HuH-7 (cell line): ENCODE measurements at regions not wholly inside any gene's neighbourhood (a gene's known extent, or its start where the extent isn't known, plus 50 kb on each side); places are given as distances from the start of the nearest gene placed in this dataset.

Source experiments
- DNase-seq: peaks from one replicate; pipeline ENCODE4 v3.0.0; 2011; ENCODE audit warnings: low spot score

DNA sequence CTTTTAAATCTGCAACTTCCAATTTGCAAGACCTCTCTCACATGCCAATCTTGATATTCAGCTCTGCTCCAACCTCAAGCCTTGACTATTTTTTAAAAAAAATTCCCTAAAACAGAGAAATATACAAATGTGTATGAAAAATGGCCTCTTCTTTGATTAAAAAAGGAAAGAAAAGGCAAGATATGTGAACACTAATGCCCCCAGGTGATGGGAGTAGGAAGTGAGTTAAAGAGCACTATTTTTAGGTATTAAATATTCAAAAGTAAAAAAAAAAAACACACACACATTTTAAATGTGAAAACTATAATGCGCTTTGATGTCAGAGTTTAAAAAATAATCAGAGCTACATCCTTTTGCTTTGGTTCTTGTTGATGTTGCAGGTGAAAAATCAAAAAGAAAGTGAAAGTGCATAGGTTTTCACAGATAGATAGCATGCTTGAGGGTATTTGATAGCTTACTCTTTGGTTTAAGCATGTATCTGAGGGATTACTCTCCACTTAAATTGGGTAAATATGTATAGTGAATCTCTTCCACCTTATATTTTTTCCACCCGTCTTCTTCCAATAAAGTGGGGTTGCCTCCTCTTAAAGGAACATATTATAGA, 406.0 kb upstream of the POU3F3 start:
- no peak for DNase-seq

DNA sequence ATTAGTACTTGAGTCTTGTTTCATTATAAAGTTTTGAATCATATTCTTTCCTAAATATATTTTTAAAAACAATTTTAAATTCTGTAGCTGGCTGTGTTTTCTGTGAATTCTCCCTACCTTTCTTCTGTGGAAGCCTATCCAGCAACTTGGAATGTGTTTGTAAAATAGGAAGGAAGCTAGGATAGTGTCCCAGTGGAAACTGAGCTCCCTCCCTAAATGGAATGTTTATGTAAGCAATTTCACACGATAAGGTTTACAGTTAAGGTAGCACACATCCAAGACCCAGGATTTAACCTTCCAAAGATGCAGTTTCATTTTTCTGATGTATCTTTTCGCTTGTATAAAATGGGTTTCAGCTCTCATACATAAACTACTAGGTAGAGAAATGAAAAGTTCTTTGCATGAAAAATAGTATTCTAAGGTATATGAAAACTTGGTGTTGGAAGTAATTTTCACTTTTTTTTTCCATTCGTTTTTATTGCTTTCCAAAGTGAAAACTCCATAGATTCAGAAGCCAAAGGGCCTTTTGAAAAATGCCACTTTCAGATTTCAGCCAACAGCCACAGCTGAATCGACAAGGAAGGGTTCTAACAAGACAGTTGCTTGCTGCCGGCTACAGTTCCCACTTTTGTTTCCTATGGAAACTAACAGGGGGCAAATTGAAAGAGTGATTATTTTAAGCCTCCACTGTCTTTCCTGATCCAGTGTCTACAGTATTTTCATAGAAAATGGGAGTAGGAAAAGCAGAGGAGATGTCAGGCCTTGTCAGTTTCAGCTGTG, 405.1 kb upstream of the POU3F3 start:
- no peak for DNase-seq

DNA sequence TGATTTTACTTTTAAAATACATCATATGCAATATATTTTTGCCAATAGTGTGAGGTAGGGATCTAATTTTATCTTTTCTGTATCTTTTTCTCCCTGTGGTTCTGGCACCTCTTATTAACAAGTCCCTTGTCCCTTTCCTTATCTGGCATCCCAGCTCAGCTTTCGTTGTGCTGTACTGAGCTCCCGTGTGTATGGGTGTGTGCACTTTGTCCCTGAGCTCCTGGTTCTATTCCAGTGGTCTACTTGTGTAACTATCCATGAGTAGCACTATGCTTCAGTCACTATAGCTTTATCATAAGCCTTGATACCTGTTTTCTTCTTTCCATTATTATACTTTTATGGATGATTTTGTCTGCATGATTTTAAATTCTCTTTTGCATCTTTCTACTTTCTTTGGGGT, 401.4 kb upstream of the POU3F3 start:
- no peak for DNase-seq

DNA sequence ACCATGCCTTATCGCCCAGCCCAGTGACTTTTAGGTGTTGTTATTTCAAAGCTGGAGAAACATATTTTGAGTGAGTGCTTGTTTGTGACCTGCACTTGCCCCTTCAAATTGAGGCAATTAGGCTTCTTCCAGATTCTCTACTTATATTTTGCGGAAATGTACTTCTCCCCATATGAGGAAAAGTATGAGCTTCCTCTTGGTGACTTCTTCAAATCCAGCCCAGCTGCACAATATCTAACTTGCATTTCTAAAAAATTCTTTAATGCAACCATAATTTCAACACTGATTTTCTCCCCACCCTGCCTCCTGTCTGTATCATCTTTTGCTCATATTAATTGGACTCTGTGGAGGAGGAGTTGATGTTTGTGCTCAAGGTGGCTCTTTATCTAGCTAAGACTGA, 391.2 kb upstream of the POU3F3 start:
- DNase-seq, result no peak

- no peak for DNase-seq
Measured at GRCh38 chr2:104465981-104466380, 387.9 kb upstream of the POU3F3 start.

- no peak for DNase-seq
Measured at GRCh38 chr2:104468846-104469245, 385.1 kb upstream of the POU3F3 start.

DNA sequence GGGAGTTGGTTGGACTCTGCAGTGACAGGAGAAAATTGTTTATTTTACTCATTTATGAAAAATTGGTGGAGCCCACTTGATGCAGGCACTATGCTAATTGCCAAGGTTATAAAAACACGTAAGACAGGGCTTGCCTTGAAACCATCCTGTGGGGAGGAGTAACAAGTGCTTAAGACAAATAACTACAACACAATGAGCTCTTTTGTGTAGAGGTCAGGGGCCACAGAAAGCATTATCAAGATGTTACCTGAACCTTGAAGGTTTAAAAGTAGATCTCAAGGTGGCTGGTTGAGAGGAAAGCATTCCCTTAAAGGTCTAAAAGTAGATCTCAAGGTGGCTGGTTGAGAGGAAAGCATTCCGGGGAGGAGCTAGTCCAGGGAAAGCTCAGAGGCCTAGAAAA, 381.8 kb upstream of the POU3F3 start:
- no peak for DNase-seq

DNA sequence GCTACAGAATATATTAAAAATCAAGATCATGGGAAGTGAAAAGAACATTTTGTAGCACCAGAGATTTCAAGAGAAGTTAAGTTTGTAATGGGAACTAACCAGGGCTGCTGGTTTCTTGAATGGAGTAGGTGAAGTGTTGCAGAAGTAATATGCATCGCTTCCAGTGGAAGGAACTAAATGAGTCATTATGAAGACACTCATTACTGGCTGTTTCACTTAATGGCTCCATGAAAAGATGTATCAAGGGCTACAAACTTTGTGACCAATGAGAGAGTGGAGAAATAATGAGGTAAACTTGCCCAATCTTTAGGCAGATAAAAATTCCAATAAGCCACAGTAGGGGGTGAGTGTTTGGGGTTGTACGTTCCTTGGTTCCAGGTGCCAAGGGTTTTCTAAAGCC, 380.4 kb upstream of the POU3F3 start:
- DNase-seq, result no peak

- DNase-seq, result no peak
Measured at GRCh38 chr2:104474716-104475115, 379.2 kb upstream of the POU3F3 start.

DNA sequence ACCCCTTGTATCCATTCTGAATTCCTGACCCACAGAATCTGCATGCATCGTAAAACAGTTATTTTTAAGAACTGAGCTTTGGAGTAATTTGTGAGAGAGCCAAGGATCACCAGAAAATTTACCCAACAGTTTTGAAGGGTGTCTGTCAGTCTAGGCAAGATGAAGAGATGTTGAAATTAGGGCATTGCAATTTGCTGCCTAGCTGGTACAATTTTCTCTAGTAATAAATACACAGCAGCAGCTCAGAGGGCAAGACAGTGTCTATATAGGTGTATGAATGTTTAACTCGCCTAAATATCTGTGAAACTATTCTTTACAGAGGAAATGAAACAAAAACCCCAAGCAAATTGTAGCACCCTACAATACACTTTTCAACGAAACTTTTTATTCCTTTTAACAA, 377.8 kb upstream of the POU3F3 start:
- no peak for DNase-seq

DNA sequence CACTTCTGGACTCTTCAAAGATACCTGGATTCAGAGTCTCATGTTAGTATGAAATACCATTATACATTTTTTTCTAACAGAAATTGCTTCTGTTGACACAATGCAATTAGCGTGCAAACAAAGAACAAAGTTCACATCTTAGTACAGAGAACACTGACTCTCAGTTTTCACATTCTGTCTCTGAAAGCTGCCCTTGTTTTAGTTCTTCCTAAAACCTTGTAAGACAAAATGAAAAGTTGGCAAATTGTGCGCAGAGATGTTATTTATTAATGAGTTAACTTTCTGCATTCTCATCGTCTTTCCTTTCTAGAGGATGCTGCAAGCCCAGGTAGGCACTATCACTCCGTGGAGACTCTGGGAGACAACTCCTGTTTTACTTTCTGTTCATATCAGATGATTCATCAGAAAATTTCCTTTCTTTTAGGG, 377.3 kb upstream of the POU3F3 start:
- no peak for DNase-seq

GRCh38 chr2:104481341-104481740, 372.6 kb upstream of the POU3F3 start:
- no peak for DNase-seq

GRCh38 chr2:104487366-104487765, 366.5 kb upstream of the POU3F3 start:
- DNase-seq, result no peak

DNA sequence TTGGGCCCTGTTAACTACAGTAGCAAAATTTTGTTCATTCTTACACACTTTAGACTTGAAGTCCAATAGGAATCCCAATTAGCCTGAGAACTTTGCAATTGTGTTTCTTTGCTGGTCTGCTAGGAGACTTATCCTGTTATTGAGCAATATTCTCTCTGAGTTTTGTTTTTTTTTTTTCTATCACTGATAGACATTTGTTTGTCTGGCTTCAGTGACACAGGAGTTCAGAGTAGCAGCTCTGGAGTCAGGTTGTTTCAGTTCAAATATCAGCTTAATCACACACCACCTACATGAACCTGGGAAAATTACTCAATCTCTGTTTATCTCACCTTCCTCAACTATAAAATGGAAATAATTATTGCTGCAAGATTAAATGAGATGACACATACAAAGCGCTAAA, 360.2 kb upstream of the POU3F3 start:
- DNase-seq, result no peak

- no peak for DNase-seq
Measured at GRCh38 chr2:104501342-104501741, 352.6 kb upstream of the POU3F3 start.

- DNase-seq, result no peak
Measured at GRCh38 chr2:104501929-104502328, 352.0 kb upstream of the POU3F3 start.

- no peak for DNase-seq
Measured at GRCh38 chr2:104502901-104503300, 351.0 kb upstream of the POU3F3 start.

- no peak for DNase-seq
Measured at GRCh38 chr2:104504331-104505073, 349.4 kb upstream of the POU3F3 start.

DNA sequence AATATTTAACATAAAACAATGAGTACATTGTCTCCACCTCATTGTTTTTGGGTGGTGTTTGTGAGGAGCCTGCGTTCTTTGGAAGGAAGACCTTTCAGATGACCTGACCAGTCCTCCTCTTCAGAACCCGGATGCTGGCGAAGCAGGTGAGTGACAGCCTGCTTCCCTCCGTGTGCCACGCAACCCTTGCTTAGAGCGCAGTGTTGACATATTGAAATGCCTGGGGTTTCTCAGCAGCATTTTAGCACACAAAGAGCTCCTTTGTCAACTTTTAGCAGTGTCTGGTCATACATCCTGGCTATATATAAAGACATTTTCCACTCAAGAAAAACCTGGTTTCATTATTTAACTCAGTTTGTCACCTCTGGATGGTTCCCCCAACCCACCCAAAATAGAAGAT, 335.7 kb upstream of the POU3F3 start:
- DNase-seq, result no peak

- no peak for DNase-seq
Measured at GRCh38 chr2:104521247-104521646, 332.7 kb upstream of the POU3F3 start.

DNA sequence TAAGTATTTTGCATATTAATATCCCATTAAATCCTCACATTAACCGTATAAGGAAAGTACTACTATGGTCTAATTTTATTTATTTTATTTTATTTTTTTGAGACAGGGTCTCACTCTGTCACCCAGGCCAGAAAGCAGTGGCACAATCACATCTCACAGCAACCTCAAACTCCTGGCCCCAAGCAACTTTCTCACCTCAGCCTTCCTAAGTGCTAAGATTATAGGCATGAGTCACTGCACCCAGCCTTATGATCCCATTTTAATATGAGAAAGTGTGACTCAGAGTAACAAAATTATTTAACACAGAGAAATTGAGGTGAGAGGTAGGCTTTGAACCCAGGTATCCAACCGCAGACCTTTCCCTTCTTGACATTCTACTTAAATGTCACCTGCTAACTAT, 330.0 kb upstream of the POU3F3 start:
- DNase-seq, result no peak

DNA sequence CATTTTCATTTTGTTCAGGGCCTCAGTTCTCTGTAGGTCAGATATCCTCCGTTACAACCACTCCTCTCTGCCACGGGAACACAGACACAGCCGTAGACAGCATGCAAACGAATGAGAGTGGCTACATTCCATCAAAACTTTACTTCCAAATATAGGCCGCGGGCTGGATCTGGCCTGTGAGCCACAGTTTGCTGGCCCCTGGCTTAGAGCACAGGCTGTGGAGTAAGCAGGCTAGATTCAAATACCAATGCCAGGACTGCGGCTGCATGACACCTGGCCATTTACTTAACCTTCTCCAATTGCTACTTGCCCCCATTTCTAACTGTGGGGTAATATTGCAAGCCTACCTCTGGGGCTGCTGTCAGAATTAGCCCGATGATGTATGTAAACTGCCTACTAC, 325.8 kb upstream of the POU3F3 start:
- no peak for DNase-seq

DNA sequence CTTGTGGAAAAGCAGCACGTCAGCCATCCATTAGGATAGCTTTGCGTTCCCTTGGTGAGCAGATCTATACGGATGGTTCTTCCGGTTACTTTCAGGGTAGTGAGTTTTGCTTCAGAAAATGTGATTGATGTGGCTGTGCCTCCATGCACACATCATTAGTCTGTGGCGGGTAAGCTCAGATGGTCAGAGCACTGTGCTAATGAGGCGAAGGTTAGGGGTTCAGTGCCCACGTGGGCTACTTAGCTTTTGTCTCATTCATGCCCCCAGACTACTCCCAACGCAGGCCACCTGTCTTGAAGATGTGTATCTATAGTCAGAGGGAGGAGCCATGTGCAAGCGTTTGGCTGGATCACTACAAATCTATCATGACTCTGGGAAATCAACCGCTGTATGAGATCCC, 322.8 kb upstream of the POU3F3 start:
- no peak for DNase-seq
